ENCODE measurements at regions not wholly inside any gene's neighbourhood (a gene's known extent, or its start where the extent isn't known, plus 50 kb on each side); places are given as distances from the start of the nearest gene placed in this dataset.
"Not testable (repeated sequence)": the region's sequence is repeated elsewhere in the genome, so short reads cannot be mapped to it uniquely, and the experiment has no call there.

- H3K9ac ChIP-seq, result no peak overlapping the region
- no peak for TF ChIP-seq CTCF (IDR thresholded peaks at IDR 0.05)
Measured at GRCh38 chr18:35808796-35809195, 163.7 kb upstream of the RMP24 start.

GRCh38 chr18:35810520-35810919 is 162.0 kb upstream of the RMP24 start:
- Histone ChIP-seq H3K79me2 (no peaks in the 10 kb centered on the region), H3K4me2 (ENCODE audit: low read length) (no peak overlapping the region), H3K4me3 (ENCODE audit: low read depth, low read length) (no peak overlapping the region), H3K27me3 (ENCODE audit: control insufficient read depth, insufficient read depth, low read length) (no peaks in the 10 kb centered on the region), H3K9ac (no peak overlapping the region), H3K4me1 (no peaks in the 10 kb centered on the region), H3K27ac (no peak overlapping the region), H3K9me3 (ENCODE audit: control insufficient read depth, low read length) (no peaks in the 10 kb centered on the region), H3K36me3 (ENCODE audit: control insufficient read depth, insufficient read depth, low read length) (no peaks in the 10 kb centered on the region), H2AFZ (no peak overlapping the region)
- TF ChIP-seq CTCF (IDR thresholded peaks at IDR 0.05), result no peak

More at GRCh38 chr18:35808796-35809195, 163.7 kb upstream of the RMP24 start:
- Histone ChIP-seq H3K27ac (no peak overlapping the region), H3K4me1 (no peaks in the 10 kb centered on the region), H3K36me3 (ENCODE audit: control insufficient read depth, insufficient read depth, low read length) (no peaks in the 10 kb centered on the region), H3K4me3 (ENCODE audit: low read depth, low read length) (no peak overlapping the region), H3K27me3 (ENCODE audit: control insufficient read depth, insufficient read depth, low read length) (no peaks in the 10 kb centered on the region), H3K9me3 (ENCODE audit: control insufficient read depth, low read length) (no peaks in the 10 kb centered on the region), H3K4me2 (ENCODE audit: low read length) (no peak overlapping the region), H3K79me2 (no peaks in the 10 kb centered on the region), H2AFZ (no peak overlapping the region)

GRCh38 chr18:35811896-35812295 is 160.6 kb upstream of the RMP24 start:
- no peaks in the 10 kb centered on the region for H3K9me3 ChIP-seq (ENCODE audit: control insufficient read depth, low read length)
- no peaks in the 10 kb centered on the region for H3K79me2 ChIP-seq
- H2AFZ ChIP-seq, result no peak overlapping the region
- H3K4me2 ChIP-seq (ENCODE audit: low read length), result no peak overlapping the region
- no peaks in the 10 kb centered on the region for H3K36me3 ChIP-seq (ENCODE audit: control insufficient read depth, insufficient read depth, low read length)
- no peak overlapping the region for H3K9ac ChIP-seq
- TF ChIP-seq CTCF (IDR thresholded peaks at IDR 0.05), result no peak
- no peaks in the 10 kb centered on the region for H3K27me3 ChIP-seq (ENCODE audit: control insufficient read depth, insufficient read depth, low read length)
- H3K27ac ChIP-seq, result no peak overlapping the region
- no peak overlapping the region for H3K4me3 ChIP-seq (ENCODE audit: low read depth, low read length)
- no peaks in the 10 kb centered on the region for H3K4me1 ChIP-seq

- not testable (repeated sequence) for H2AFZ ChIP-seq; H3K4me2 ChIP-seq (ENCODE audit: low read length); H3K27me3 ChIP-seq (ENCODE audit: control insufficient read depth, insufficient read depth, low read length); H3K79me2 ChIP-seq; H3K27ac ChIP-seq; H3K4me3 ChIP-seq (ENCODE audit: low read depth, low read length); H3K36me3 ChIP-seq (ENCODE audit: control insufficient read depth, insufficient read depth, low read length); H3K4me1 ChIP-seq; H3K9me3 ChIP-seq (ENCODE audit: control insufficient read depth, low read length); H3K9ac ChIP-seq
Measured at GRCh38 chr18:35815011-35815410, 157.5 kb upstream of the RMP24 start.

- Histone ChIP-seq H3K27ac (no peak overlapping the region), H3K4me3 (ENCODE audit: low read depth, low read length) (no peak overlapping the region)
Measured at GRCh38 chr18:35816003-35816402, 156.5 kb upstream of the RMP24 start.

More at GRCh38 chr18:35816003-35816402, 156.5 kb upstream of the RMP24 start:
- Histone ChIP-seq H3K9ac (no peak overlapping the region), H3K27me3 (ENCODE audit: control insufficient read depth, insufficient read depth, low read length) (no peaks in the 10 kb centered on the region), H3K4me2 (ENCODE audit: low read length) (no peak overlapping the region), H3K9me3 (ENCODE audit: control insufficient read depth, low read length) (no peaks in the 10 kb centered on the region), H2AFZ (no peak overlapping the region), H3K36me3 (ENCODE audit: control insufficient read depth, insufficient read depth, low read length) (no peaks in the 10 kb centered on the region), H3K4me1 (no peaks in the 10 kb centered on the region), H3K79me2 (no peaks in the 10 kb centered on the region)
- TF ChIP-seq CTCF (IDR thresholded peaks at IDR 0.05), result no peak
